Ramos (cell line): ENCODE measurements at regions not wholly inside any gene's neighbourhood (a gene's known extent, or its start where the extent isn't known, plus 50 kb on each side); places are given as distances from the start of the nearest gene placed in this dataset.

Experiments used
- in situ Hi-C: fragments of 300-500 bp; cut with MboI; formaldehyde crosslinking; loops from one replicate; pipeline ENCODE4 v1.14.3; 2022; ENCODE audit warnings: low sequenced_read_pairs; ENCODE audit not compliant: unreplicated experiment

- in situ Hi-C loops, result no loop called here
Measured at GRCh38 chr5:164672931-164673694, 1167.7 kb downstream of the MAT2B start.

GRCh38 chr5:164679461-164679860 lies 1174.0 kb downstream of the MAT2B start:
- in situ Hi-C loops, result no loop called here

- in situ Hi-C loops, result no loop called here
Measured at GRCh38 chr5:164680216-164680615, 1174.8 kb downstream of the MAT2B start.

GRCh38 chr5:164680812-164681520 lies 1175.5 kb downstream of the MAT2B start:
- in situ Hi-C loops, result no loop called here

- in situ Hi-C loops, result no loop called here
Measured at GRCh38 chr5:164687391-164687790, 1182.0 kb downstream of the MAT2B start.

GRCh38 chr5:164688437-164688836 lies 1183.0 kb downstream of the MAT2B start:
- in situ Hi-C loops, result no loop called here

- in situ Hi-C loops, result no loop called here
Measured at GRCh38 chr5:164708831-164709230, 1203.4 kb downstream of the MAT2B start.

- in situ Hi-C loops, result no loop called here
Measured at GRCh38 chr5:164713682-164714081, 1208.3 kb downstream of the MAT2B start.

GRCh38 chr5:164721116-164721515 lies 1215.7 kb downstream of the MAT2B start:
- in situ Hi-C loops, result no loop called here

GRCh38 chr5:164721656-164722055 lies 1216.2 kb downstream of the MAT2B start:
- in situ Hi-C loops, result no loop called here

GRCh38 chr5:164722702-164723101 lies 1217.3 kb downstream of the MAT2B start:
- in situ Hi-C loops, result no loop called here

GRCh38 chr5:164727012-164727411 lies 1221.6 kb downstream of the MAT2B start:
- in situ Hi-C loops, result no loop called here

GRCh38 chr5:164728733-164729132 lies 1223.3 kb downstream of the MAT2B start:
- in situ Hi-C loops, result no loop called here

GRCh38 chr5:164735334-164735733 lies 1229.9 kb downstream of the MAT2B start:
- in situ Hi-C loops, result no loop called here

- in situ Hi-C loops, result no loop called here
Measured at GRCh38 chr5:164741376-164741775, 1236.0 kb downstream of the MAT2B start.

- in situ Hi-C loops, result no loop called here
Measured at GRCh38 chr5:164742025-164742424, 1236.6 kb downstream of the MAT2B start.

GRCh38 chr5:164746723-164747122 lies 1241.3 kb downstream of the MAT2B start:
- in situ Hi-C loops, result no loop called here

- in situ Hi-C loops, result no loop called here
Measured at GRCh38 chr5:164747371-164747770, 1242.0 kb downstream of the MAT2B start.

GRCh38 chr5:164748861-164749260 lies 1243.4 kb downstream of the MAT2B start:
- in situ Hi-C loops, result no loop called here

- in situ Hi-C loops, result no loop called here
Measured at GRCh38 chr5:164753434-164753833, 1248.0 kb downstream of the MAT2B start.

GRCh38 chr5:164763206-164763605 lies 1257.8 kb downstream of the MAT2B start:
- in situ Hi-C loops, result no loop called here

GRCh38 chr5:164772122-164772521 lies 1266.7 kb downstream of the MAT2B start:
- in situ Hi-C loops, result no loop called here
